NB4 (cell line): ENCODE measurements at regions not wholly inside any gene's neighbourhood (a gene's known extent, or its start where the extent isn't known, plus 50 kb on each side); places are given as distances from the start of the nearest gene placed in this dataset.

Source experiments
- TF ChIP-seq, protein P1 (sequence below): IDR thresholded peaks from one replicate; pipeline ENCODE4 v1.5.1; 2012; ENCODE audit warnings: low read depth, low read length
- TF ChIP-seq, protein P2 (sequence below): IDR thresholded peaks from 2 replicates; pipeline ENCODE4 v1.6.1; 2011; ENCODE audit warnings: low read depth, low read length

GRCh38 chr6:122276637-122277036 lies 122.8 kb upstream of the HSF2 start:
- TF ChIP-seq, protein P1, sequence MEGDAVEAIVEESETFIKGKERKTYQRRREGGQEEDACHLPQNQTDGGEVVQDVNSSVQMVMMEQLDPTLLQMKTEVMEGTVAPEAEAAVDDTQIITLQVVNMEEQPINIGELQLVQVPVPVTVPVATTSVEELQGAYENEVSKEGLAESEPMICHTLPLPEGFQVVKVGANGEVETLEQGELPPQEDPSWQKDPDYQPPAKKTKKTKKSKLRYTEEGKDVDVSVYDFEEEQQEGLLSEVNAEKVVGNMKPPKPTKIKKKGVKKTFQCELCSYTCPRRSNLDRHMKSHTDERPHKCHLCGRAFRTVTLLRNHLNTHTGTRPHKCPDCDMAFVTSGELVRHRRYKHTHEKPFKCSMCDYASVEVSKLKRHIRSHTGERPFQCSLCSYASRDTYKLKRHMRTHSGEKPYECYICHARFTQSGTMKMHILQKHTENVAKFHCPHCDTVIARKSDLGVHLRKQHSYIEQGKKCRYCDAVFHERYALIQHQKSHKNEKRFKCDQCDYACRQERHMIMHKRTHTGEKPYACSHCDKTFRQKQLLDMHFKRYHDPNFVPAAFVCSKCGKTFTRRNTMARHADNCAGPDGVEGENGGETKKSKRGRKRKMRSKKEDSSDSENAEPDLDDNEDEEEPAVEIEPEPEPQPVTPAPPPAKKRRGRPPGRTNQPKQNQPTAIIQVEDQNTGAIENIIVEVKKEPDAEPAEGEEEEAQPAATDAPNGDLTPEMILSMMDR, result no peak
- TF ChIP-seq, protein P2, sequence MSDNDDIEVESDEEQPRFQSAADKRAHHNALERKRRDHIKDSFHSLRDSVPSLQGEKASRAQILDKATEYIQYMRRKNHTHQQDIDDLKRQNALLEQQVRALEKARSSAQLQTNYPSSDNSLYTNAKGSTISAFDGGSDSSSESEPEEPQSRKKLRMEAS, result no peak
